Retina (tissue), 1 donor: ENCODE measurements at regions not wholly inside any gene's neighbourhood (a gene's known extent, or its start where the extent isn't known, plus 50 kb on each side); places are given as distances from the start of the nearest gene placed in this dataset.

Source experiments
- DNase-seq: peaks from one replicate; pipeline ENCODE4 v3.0.0-alpha.2; 2016

- DNase-seq: no peak
Observed at GRCh38 chr12:84362552-84362897, 550.1 kb downstream of the SLC6A15 start.

DNA sequence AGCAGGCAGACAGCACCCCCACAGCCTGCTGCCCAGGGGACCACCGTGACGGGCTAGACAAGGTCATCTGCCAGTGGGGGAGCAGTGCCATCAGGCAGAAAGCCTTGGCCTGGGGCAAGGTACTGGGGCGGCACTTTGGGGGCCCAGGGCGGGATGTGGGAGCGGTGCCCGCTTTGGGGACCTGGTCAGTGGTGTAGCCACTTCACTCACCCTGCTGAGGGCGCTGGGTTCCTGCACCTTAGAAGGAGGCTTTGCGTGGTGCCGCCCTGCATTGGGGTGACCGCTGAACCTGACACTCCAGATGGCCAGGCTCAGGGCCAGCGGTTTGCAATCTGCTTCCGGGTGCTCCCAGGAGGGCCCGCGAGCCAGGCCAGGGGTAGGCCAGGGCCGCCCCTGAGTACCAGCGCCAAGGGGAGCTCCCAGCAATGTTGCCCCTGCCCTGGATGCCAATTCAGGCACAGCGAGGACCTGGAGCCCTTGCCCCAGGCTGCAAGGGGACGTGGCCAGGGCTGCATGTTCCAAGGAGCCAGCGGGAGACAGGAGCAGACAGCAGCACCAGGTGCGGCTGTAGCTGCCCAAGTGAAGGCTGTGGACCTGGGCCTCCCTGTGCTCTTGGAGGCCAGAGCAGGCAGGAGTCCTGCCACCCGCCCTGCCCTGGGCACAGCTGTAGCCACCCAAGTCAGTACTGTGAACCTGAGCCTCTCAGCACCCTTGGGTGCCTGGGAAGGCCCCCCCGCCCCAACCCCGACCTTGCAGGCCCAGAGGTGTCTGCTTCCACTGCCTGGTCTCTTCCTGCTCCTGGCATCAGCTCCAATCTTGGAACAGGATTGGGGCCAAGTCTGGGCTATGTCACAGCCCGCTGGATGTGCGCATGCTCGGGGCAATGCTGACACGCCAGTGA, 550.7 kb downstream of the SLC6A15 start:
- no peak for DNase-seq

DNA sequence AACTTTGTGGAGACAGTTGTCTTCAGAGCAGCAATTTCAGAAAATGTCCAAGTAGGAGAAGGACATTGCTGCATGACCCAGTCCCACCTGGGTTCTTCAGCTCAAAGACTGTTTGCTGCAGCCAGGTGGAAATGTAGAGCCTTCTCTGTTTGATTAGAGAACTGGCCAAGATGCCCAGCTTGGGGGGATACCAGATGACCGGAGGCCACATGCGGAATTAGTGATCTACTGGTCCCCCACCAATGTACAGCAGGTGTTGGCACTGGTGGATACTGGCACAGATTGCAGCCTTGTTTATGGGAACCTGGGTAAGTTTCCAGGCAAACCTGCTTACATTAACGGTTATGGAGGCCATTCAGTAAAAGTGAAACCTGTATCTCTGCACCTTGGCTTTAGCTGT, 555.3 kb downstream of the SLC6A15 start:
- no peak for DNase-seq

GRCh38 chr12:84356224-84356623, 556.4 kb downstream of the SLC6A15 start:
- DNase-seq: no peak

GRCh38 chr12:84355561-84355960, 557.0 kb downstream of the SLC6A15 start:
- DNase-seq: no peak

DNA sequence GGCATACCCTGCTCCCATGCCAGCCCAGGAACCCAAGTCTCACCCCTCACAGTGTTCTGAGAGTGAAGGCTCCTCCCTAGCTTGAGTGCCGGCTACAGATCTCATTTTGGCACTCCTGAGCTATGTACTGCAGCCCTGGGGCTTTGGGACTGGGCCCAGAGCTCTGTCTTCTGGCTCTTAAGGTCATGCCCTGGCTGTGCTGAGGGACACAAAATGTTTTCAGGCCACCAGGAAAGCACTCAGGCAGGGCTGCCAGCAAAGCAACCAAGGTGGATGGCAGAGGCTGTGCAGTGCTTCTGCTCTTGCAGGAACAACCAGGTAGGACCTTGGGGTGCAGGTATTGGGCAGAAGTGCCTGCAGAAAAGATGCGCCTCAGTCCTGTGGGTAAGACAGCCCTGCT, 564.0 kb downstream of the SLC6A15 start:
- no peak for DNase-seq

GRCh38 chr12:84341467-84342193, 571.0 kb downstream of the SLC6A15 start:
- no peak for DNase-seq

DNA sequence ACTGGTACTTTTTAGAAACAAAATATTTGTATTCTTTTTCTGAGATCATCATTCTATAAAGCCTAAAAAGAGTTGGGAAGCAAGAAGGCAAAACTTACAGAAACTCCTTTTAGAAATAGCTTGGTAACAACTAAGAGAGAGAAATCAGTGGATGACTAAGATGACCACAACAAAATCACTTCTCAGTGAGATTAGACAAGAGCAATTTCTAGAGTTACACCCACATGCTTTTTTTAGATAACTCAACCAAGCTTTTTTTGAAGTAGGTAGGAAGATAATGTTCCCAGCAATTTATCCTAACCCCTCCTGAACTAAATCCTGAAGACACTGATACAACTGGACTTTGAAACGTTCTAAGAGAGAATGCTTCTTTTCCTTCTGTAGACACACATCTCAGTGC, 576.4 kb downstream of the SLC6A15 start:
- no peak for DNase-seq

DNA sequence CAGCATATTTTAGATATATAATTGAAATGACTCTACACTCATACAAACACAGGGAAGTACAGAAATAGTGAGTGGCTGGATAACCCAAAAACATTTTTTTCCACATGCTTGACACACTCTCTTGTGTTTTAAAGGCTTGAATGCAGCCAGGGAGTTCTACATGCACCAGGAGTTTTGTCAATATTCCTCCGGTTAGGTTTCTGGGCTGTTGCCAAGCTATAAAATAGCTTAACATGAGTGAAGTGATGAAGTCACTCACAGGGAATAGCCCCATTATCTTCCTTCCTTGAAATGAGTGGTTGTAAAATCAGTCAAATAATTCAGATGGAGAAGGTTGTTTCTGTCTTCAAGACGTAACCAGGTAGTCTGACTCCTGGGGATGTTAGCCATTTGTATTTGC, 582.7 kb downstream of the SLC6A15 start:
- no peak for DNase-seq

- DNase-seq: no peak
Observed at GRCh38 chr12:84315926-84316325, 596.7 kb downstream of the SLC6A15 start.

DNA sequence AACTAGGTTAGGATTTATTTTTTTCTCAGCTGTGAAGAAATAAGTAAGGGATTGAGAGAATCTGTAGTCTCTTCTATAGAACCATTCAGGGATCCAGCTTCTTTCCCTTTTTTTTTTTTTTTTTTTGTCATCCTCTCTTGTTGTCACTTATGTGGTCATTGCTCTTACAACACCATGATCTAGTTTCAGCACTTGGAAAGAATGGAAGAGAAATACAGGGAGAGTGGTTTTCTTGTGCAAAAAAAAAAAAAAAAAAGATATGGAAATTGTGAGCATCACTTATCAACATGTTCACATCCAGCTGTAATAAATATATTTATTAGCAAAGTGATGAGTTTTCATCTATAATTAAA, 599.3 kb downstream of the SLC6A15 start:
- DNase-seq: no peak

DNA sequence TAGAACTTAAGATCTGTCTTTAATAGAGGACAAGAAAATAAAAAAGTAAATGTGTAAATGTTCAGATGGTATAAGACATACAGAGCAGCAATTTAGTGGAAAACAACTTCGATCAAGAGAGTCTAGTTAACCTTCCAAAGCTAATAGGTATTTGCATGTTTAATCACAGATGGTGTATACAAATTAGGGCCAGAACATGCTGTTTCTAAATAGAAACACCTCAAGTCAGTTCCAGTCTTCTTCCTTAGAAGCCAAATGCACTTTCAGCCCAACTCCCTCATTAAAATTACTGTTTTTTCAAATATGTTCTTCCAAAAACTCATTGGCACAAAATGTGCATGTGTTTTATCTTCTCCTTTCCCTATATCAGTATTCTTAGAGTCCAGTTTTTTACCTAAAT, 604.4 kb downstream of the SLC6A15 start:
- DNase-seq: no peak

GRCh38 chr12:84305144-84305543, 607.5 kb downstream of the SLC6A15 start:
- no peak for DNase-seq

DNA sequence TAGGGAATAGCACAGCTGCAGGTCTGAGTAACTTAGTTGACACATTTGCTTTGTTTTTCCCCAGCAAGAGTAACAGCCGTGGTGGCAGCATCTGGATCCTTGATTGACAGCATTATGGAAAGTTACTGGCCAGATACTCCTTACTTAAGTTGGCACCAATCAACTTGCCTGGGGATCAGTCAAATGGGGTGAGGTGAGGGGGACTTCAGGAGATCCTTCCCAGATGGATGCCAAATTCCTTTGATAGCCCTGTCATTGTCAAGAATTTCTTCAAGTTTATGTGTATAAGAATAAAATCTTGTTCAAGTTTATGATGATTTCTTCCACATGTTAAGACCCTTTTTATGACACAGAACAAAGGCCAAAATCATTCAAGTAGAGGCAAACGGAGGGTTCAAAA, 618.4 kb downstream of the SLC6A15 start:
- no peak for DNase-seq

- DNase-seq: no peak
Observed at GRCh38 chr12:84290168-84290567, 622.4 kb downstream of the SLC6A15 start.

- DNase-seq: no peak
Observed at GRCh38 chr12:84277986-84278385, 634.6 kb downstream of the SLC6A15 start.

DNA sequence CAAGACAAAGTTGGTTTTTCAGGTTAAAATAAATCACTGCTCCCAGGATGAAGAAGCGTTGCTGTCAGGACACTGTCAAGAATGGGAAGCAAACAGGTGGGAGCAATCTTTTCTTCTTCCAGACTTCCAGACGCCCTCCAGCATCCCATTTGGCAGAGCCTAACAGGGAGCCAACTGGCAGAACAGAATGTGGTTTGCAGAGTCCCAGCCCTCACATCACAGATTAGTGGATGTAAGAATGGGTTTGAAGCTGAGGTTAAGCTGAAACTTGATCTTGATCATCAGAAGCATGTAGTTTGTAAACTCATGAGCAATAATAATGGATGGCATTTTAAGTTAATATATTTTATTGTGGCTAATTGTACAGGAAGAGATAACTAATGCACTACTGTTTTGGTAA, 636.4 kb downstream of the SLC6A15 start:
- no peak for DNase-seq

GRCh38 chr12:84272324-84272723, 640.3 kb downstream of the SLC6A15 start:
- no peak for DNase-seq

GRCh38 chr12:84270470-84271140, 642.0 kb downstream of the SLC6A15 start:
- no peak for DNase-seq

GRCh38 chr12:84247931-84248330, 664.7 kb downstream of the SLC6A15 start:
- no peak for DNase-seq

GRCh38 chr12:84243686-84244085, 668.9 kb downstream of the SLC6A15 start:
- DNase-seq: no peak

- no peak for DNase-seq
Observed at GRCh38 chr12:84222841-84223240, 689.8 kb downstream of the SLC6A15 start.

DNA sequence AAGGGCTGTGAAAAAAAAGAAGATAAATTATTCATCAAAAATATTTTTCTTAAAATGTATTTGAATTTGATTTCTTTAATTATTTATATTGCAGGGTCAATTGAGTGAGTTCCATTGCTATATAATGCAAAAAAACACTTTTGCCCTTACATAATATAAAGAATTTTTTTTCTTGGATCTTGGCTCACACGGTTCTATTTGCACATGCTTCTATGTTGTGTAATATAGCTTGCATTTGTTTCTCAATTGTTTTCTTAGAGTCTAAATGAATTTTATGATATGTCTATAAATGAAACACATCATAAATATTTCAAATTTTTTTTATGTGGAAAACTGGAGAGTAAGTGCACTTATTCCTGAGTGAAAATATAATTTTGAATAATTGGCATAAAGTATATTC, 694.2 kb downstream of the SLC6A15 start:
- no peak for DNase-seq

DNA sequence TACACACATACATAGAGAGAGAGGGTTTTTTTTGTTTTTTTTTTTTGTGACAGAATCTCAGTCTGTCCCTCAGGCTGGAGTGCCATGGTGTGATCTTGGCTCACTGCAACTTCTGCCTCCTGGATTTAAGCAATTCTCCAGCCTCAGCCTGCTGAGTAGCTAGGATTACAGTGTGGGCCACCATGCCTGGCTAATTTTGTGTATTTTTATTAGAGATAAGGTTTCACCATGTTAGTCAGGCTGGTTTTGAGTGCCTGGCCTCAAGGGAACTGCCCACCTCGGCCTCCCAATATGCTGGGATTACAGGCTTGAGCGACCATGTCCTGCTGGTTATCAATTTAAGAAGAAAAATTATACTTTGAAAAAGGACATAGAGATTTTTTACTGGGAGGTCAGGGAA, 710.6 kb downstream of the SLC6A15 start:
- DNase-seq: peak; percentile 7
